Right renal cortex interstitium (tissue), 3 donors: ENCODE measurements at regions not wholly inside any gene's neighbourhood (a gene's known extent, or its start where the extent isn't known, plus 50 kb on each side); places are given as distances from the start of the nearest gene placed in this dataset.
A peak's percentile ranks its signal among the peaks of the same experiment; 100 is the strongest.

Source experiments
- DNase-seq, 3 donors: peaks; one replicate each; pipeline ENCODE4 v3.0.0-alpha.2; 2013; ENCODE audit warnings: low read depth in 3 of 3, low spot score in 2 of 3

- no peak for DNase-seq
These were observed 118.2 kb downstream of the HSD17B3 start for GRCh38 chr9:96183751-96184150.

GRCh38 chr9:96178153-96178552 lies 123.8 kb downstream of the HSD17B3 start:
- DNase-seq: no peak

GRCh38 chr9:96177719-96178028 lies 124.3 kb downstream of the HSD17B3 start:
- DNase-seq: no peak

GRCh38 chr9:96177005-96177718 lies 124.8 kb downstream of the HSD17B3 start:
- DNase-seq: no peak

- DNase-seq: no peak
These were observed 126.2 kb downstream of the HSD17B3 start for GRCh38 chr9:96175796-96176195.

- no peak for DNase-seq
These were observed 127.0 kb downstream of the HSD17B3 start for GRCh38 chr9:96175001-96175400.

- no peak for DNase-seq
These were observed 127.6 kb downstream of the HSD17B3 start for GRCh38 chr9:96174371-96174770.

GRCh38 chr9:96173640-96174039 lies 128.3 kb downstream of the HSD17B3 start:
- DNase-seq: no peak

- no peak for DNase-seq
These were observed 129.2 kb downstream of the HSD17B3 start for GRCh38 chr9:96172797-96173196.

GRCh38 chr9:96171728-96172127 lies 130.2 kb downstream of the HSD17B3 start:
- DNase-seq: no peak

- peak in 1 of 3 donors; percentile 49 for DNase-seq
These were observed 132.1 kb downstream of the HSD17B3 start for GRCh38 chr9:96169901-96170300.

GRCh38 chr9:96169484-96169883 lies 132.5 kb downstream of the HSD17B3 start:
- peak in 2 of 3 donors; percentile 59 to 82 for DNase-seq

- no peak for DNase-seq
These were observed 133.1 kb downstream of the HSD17B3 start for GRCh38 chr9:96168882-96169281.

- DNase-seq: no peak
These were observed 135.0 kb downstream of the HSD17B3 start for GRCh38 chr9:96167011-96167410.

- no peak for DNase-seq
These were observed 137.7 kb downstream of the HSD17B3 start for GRCh38 chr9:96164268-96164683.

- DNase-seq: no peak
These were observed 138.3 kb downstream of the HSD17B3 start for GRCh38 chr9:96163712-96164111.

- no peak for DNase-seq
These were observed 138.8 kb downstream of the HSD17B3 start for GRCh38 chr9:96163161-96163560.

- DNase-seq: no peak
These were observed 140.2 kb downstream of the HSD17B3 start for GRCh38 chr9:96161819-96162218.

GRCh38 chr9:96160866-96161265 lies 141.1 kb downstream of the HSD17B3 start:
- no peak for DNase-seq

- DNase-seq: no peak
These were observed 141.8 kb downstream of the HSD17B3 start for GRCh38 chr9:96160168-96160567.

- no peak for DNase-seq
These were observed 142.4 kb downstream of the HSD17B3 start for GRCh38 chr9:96159596-96159995.

- DNase-seq: no peak
These were observed 142.9 kb downstream of the HSD17B3 start for GRCh38 chr9:96158909-96159575.

- DNase-seq: no peak
These were observed 143.8 kb downstream of the HSD17B3 start for GRCh38 chr9:96158147-96158546.
